GM10266 (cell line): ENCODE measurements at regions not wholly inside any gene's neighbourhood (a gene's known extent, or its start where the extent isn't known, plus 50 kb on each side); places are given as distances from the start of the nearest gene placed in this dataset.

Experiments used
- DNase-seq: peaks from one replicate; pipeline ENCODE4 v3.0.0; 2012; ENCODE audit errors: extremely low spot score
- CTCF ChIP-seq: IDR thresholded peaks from 2 replicates; pipeline ENCODE4 v1.5.1; 2012; ENCODE audit warnings: mild to moderate bottlenecking, low read depth; ENCODE audit not compliant: control insufficient read depth, insufficient read depth; ENCODE audit errors: missing control alignments

- no peak for DNase-seq
- TF ChIP-seq CTCF, result no peak
Observed at GRCh38 chr14:43362586-43362985, 1144.5 kb downstream of the FSCB start.

- no peak for TF ChIP-seq CTCF
- DNase-seq, result no peak
Observed at GRCh38 chr14:43361751-43362150, 1145.3 kb downstream of the FSCB start.

DNA sequence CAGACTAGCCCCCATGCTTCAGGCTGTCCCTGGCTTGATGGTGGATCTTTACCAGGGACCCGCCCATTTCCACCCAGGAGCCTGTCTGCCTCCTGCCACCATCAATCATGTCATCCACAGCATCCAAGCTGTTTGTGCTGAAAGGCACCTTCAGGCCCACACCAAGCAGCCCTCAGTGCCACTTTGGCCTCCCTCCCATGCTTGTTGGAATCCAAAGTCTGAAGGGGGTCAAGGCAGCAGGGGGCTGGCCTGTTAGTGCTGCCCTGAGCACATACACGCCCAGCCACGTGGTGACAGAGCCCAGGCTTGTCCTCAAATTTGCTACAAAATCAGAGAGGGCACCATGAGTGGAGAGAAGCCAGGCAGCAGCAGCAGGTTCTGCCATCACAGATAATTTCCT, 1146.8 kb downstream of the FSCB start:
- TF ChIP-seq CTCF, result no peak
- DNase-seq, result no peak

DNA sequence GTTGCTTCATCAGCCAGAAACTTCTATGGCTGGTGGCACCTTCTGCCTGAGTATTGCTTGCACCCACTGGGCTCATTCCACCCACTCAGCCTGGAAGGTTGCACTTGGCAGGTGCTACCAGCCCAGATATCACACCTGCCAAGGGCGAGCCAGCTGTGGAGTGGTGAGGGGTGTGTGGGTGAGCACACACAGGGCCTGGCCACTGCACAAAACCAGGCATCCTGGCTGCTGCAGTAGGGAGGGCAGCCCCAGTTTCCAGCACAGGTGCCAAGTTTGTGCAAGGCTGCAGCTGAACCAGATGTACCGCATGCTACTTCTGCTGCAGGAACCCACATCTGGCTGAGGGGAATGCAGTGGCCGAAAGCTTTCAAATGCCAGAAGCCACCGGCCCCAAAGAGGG, 1147.8 kb downstream of the FSCB start:
- DNase-seq, result no peak
- TF ChIP-seq CTCF, result no peak

DNA sequence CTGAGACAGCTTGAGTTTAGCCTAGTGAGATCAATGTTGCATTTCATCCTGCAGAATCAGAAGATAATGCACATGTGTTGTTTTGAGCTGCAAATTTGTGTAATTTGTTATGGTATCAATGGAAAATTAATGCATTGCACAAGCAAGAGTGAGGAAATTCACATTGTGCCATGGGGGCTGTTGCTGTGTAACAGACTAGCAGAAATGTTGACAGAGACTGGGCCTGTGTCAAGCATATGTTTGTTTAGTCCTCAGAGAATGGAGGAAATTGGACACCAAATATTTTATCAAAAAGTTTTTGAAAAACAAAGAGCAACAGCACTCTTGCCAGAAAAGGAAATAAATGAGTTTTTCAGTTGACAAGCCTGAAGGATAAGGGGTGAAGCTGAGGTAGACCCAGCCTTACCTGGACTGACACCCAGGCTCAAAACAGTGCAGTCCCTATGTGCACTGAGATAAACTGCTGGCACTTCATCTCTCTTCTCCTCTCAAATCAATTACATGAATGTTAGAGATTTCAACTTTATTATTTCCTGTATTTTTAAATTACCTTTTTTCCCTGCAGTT, 1150.0 kb downstream of the FSCB start:
- no peak for TF ChIP-seq CTCF
- DNase-seq, result no peak

GRCh38 chr14:43356382-43356781, 1150.7 kb downstream of the FSCB start:
- DNase-seq, result no peak
- TF ChIP-seq CTCF, result no peak

- DNase-seq, result no peak
- no peak for TF ChIP-seq CTCF
Observed at GRCh38 chr14:43341921-43342320, 1165.2 kb downstream of the FSCB start.
